ENCODE measurements at regions not wholly inside any gene's neighbourhood (a gene's known extent, or its start where the extent isn't known, plus 50 kb on each side); places are given as distances from the start of the nearest gene placed in this dataset.

DNA sequence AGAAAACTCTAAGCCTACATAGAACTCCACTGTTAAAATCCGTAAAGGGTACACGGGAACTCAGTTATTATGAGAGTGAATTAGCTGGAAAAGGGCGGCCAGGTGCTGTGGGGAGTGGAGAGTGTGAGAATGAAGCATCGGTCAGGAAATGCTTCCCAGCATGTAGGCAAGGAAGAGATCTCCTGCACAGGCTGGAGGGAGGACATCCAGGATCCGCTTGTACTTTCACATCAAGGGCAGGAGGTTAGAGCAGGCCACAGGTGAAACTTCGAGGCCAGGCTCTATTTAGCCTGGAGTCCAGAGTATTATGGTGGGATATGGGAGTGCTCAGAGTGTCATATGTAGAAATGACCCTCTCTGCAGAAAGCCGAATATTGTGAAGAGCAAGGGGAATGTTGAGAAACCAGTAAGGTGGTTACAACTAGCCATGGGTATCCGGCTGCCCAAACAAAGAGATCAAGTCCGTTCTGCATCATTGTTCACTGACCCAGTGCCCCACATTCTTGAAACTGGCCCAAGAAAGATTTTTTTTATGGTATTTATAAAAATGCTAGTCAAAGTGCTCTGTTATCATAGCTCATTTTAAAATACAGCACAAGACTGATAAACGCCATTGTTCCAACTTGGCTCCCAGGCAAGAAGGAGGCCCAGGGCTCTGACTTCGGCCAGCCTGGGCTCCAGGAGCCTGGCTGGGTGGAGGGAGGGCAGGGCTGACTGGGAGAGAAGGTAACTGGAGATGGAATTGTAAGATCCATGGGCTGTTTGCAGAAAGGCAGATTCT lies 79.4 kb upstream of the HIF1A start:
- Mint-ChIP-seq H3K36me3 (ENCODE audit: low read depth) (no peaks in the 10 kb centered on the region), H3K27ac (peak overlapping the region; percentile 28 to 78 (median 75)), H3K9me3 (no peaks in the 10 kb centered on the region), H3K4me1 (peaks cover 41% of the 10 kb centered on the region), H3K27me3 (ENCODE audit: low read depth) (no peaks in the 10 kb centered on the region), H3K4me3 (no peak overlapping the region)
- TF ChIP-seq CTCF (IDR thresholded peaks at IDR 0.05; ENCODE audit: unreplicated experiment in 3 of 3) = no peak

DNA sequence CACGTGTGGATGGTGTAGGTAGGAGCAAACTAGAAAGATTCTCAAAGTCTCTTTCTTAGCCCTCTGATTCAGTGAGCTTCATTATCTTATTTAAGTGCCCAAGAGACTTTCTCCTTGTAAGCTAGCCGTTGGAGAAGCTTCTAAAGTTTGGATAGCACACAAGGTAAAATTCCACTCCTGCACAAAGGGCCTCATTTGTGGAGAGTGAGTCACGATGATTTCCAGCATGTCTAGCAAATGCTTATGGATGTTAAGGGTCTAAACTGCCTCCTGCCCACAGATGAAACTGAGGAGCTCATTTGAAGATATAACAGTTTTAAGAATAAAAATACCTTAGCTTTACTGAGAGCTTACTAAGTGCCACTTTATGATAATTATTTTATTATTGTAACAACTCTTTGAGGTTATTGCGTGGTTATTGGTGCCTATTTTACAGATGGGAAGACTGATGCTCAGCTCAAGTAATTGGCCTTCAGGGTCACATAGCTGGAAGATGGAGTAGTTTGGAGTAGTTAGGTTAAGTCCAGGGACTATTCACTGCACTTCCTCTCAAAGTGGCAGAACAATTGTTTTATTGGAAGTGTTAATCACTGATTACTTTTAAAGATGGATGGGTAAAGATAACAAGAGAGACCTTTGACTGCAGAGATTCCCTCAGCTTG lies 78.7 kb upstream of the HIF1A start:
- no peaks in the 10 kb centered on the region for H3K36me3 Mint-ChIP-seq (ENCODE audit: low read depth)
- H3K9me3 Mint-ChIP-seq = peaks cover 3% of the 10 kb centered on the region
- H3K27ac Mint-ChIP-seq = peak overlapping the region in 2 of 3 experiments; percentile 75 to 78
- no peak overlapping the region for H3K4me3 Mint-ChIP-seq
- no peak for TF ChIP-seq CTCF (IDR thresholded peaks at IDR 0.05; ENCODE audit: unreplicated experiment in 3 of 3)
- peaks cover 39% of the 10 kb centered on the region for H3K4me1 Mint-ChIP-seq
- H3K27me3 Mint-ChIP-seq (ENCODE audit: low read depth) = no peaks in the 10 kb centered on the region

DNA sequence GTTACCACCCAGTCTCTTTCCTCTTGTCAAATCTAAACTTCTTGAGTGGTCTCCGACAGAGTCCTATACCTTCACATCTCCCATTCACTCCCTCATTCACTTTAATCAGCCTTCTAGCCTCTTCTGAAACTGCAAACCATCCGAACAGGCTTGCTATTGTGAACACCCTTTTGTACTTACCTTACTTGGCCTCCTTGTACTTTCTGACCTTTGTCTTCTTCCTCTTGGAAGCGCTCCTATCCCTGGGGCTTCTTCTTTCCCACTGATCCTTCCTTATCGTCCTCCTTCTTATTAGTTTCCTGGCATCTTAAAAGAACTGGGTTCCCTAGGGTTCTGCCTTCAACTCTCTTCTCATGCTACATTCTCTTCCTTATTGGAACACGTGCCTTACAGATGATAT lies 76.9 kb upstream of the HIF1A start:
- Mint-ChIP-seq H3K36me3 (ENCODE audit: low read depth) (no peaks in the 10 kb centered on the region), H3K4me1 (peaks cover 27% of the 10 kb centered on the region), H3K27me3 (ENCODE audit: low read depth) (no peaks in the 10 kb centered on the region), H3K27ac (no peak overlapping the region), H3K9me3 (peaks cover 3% of the 10 kb centered on the region), H3K4me3 (no peak overlapping the region)
- TF ChIP-seq CTCF (IDR thresholded peaks at IDR 0.05; ENCODE audit: unreplicated experiment in 3 of 3) = no peak

DNA sequence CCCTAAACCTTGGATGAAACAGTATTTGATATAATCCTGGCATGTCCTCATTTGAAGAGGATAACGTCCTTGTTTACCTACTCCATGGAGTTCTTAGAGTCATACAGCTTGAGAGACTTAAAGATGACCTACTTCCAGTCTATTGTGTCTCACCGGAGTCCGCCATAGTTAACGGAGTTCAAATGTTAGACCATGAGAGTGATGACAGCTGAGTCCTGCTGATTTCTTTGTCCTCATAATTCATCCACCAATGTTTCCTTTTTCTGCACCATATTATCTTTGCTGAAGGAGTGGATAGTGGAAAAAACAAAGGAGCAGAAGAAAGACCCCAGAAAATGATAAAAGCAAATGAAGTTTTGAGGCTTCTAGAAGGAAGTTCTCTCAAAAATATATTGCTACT lies 75.8 kb upstream of the HIF1A start:
- Mint-ChIP-seq H3K4me3 (no peak overlapping the region), H3K4me1 (peaks cover 27% of the 10 kb centered on the region), H3K27ac (no peak overlapping the region), H3K27me3 (ENCODE audit: low read depth) (no peaks in the 10 kb centered on the region), H3K36me3 (ENCODE audit: low read depth) (no peaks in the 10 kb centered on the region), H3K9me3 (peaks cover 3% of the 10 kb centered on the region)
- TF ChIP-seq CTCF (IDR thresholded peaks at IDR 0.05; ENCODE audit: unreplicated experiment in 3 of 3) = no peak

GRCh38 chr14:61620130-61620946 lies 75.0 kb upstream of the HIF1A start:
- H3K4me1 Mint-ChIP-seq = peaks cover 27% of the 10 kb centered on the region
- no peaks in the 10 kb centered on the region for H3K36me3 Mint-ChIP-seq (ENCODE audit: low read depth)
- peaks cover 3% of the 10 kb centered on the region for H3K9me3 Mint-ChIP-seq
- no peak for TF ChIP-seq CTCF (IDR thresholded peaks at IDR 0.05; ENCODE audit: unreplicated experiment in 3 of 3)
- peak overlapping the region in 1 of 3 experiments; percentile 47 for H3K27ac Mint-ChIP-seq
- no peak overlapping the region for H3K4me3 Mint-ChIP-seq
- H3K27me3 Mint-ChIP-seq (ENCODE audit: low read depth) = no peaks in the 10 kb centered on the region
